ENCODE measurements at regions not wholly inside any gene's neighbourhood (a gene's known extent, or its start where the extent isn't known, plus 50 kb on each side); places are given as distances from the start of the nearest gene placed in this dataset.
"Not testable (repeated sequence)": the region's sequence is repeated elsewhere in the genome, so short reads cannot be mapped to it uniquely, and the experiment has no call there.

GRCh38 chr6:144786825-144787224 lies 501.7 kb downstream of the UTRN start:
- no peak for DNase-seq

- DNase-seq, result no peak
Measured at GRCh38 chr6:144793744-144794143, 508.6 kb downstream of the UTRN start.

DNA sequence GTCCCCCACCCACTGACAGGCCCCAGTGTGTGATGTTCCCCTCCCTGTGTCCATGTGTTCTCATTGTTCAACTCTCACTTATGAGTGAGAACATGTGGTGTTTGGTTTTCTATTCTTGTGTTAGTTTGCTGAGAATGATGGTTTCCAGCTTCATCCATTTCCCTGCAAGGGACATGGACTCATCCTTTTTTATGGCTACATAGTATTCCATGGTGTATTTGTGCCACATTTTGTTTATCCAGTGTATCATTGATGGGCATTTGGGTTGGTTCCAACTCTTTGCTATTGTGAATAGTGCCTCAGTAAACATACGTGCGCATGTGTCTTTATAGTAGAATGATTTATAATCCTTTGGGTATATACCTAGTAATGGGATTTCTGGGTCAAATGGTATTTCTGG lies 509.9 kb downstream of the UTRN start:
- DNase-seq, result not testable (repeated sequence)

- DNase-seq, result no peak
Measured at GRCh38 chr6:144796070-144796469, 510.9 kb downstream of the UTRN start.

GRCh38 chr6:144797881-144798589 lies 512.9 kb downstream of the UTRN start:
- no peak for DNase-seq

DNA sequence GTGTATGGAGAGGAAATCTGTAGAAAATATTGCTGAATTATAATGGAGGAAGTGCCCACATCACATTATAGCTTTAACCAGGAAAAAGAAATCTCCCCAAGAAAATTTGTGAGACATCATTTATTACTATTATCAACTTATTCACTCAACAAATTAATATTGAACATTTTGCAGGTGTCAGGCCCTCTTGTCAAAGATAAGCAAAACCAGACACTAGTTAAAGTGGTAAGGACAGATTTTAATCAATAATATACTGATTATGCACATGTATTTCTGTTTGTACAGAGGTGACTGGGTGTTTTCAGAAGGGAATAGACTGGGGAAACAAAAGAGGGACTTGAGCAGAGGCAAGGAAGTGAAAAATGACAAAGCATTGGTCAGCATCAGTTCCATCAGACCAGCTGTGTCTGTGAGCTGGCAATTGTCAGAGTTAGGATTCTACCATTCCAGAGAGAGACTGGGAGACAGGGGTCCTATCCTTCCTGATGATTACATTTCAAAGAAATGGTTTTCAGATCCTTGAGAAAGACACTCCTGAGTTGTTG lies 519.2 kb downstream of the UTRN start:
- no peak for DNase-seq

DNA sequence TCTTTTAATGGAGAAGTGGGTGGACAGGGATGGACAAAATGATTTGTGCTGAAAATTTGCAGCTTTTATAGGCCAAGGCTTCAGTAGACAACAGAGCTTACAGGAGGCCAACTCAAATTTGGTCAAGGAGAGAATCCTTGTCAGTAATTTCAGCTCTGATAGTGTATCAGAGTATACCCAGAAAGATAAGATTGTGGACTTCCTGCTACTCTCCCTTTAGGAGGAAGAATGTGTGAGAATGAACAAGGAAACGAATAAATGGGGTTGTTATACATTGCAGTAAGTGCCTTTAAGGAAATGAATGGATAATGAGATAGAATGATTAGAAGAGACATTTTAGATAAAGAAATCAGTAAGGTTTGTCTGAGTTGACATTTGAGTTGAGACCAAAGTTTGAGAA lies 519.9 kb downstream of the UTRN start:
- DNase-seq, result no peak

DNA sequence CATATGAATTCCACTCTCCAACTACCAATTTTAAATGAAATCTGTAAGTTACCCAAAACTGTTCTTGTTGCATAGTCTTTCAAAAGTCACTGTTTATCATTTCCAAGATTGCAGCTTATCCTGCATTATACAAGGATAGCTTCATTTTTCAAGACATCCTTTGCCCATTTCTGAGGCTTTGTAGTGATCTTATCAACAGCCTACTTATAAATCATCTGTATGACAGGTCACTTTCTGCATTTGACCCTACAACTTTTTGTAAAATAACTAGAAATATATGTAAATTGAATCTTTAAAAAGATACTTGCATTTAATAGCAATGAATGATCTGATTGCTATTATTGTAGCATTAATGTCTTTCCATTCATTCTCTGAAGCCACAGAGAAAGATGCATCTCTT lies 521.1 kb downstream of the UTRN start:
- no peak for DNase-seq

- no peak for DNase-seq
Measured at GRCh38 chr6:144809120-144809519, 524.0 kb downstream of the UTRN start.

- no peak for DNase-seq
Measured at GRCh38 chr6:144809969-144810368, 524.8 kb downstream of the UTRN start.

- DNase-seq, result no peak
Measured at GRCh38 chr6:144811140-144811539, 526.0 kb downstream of the UTRN start.

- DNase-seq, result no peak
Measured at GRCh38 chr6:144816936-144817335, 531.8 kb downstream of the UTRN start.

- no peak for DNase-seq
Measured at GRCh38 chr6:144820270-144820669, 535.1 kb downstream of the UTRN start.

GRCh38 chr6:144823131-144823530 lies 538.0 kb downstream of the UTRN start:
- no peak for DNase-seq

DNA sequence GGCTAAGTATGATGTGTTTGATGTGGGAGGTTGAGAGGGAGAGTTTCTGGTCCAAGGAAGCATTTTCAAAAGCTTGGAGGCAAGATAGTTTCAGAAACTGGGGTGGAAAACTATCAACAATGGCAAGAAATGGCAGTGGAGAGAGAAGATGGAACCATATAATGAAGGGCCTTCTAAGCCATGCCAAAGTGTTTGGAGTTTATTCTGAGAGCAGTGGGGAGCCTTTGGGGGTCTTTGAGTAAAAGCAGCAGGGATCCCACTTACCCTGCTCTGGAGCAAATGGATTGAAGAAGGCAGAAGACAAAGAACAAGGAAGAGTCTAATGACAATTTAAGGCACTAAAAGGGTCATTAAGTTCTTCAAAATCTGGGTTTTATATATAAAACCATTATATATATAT lies 538.9 kb downstream of the UTRN start:
- DNase-seq, result no peak

DNA sequence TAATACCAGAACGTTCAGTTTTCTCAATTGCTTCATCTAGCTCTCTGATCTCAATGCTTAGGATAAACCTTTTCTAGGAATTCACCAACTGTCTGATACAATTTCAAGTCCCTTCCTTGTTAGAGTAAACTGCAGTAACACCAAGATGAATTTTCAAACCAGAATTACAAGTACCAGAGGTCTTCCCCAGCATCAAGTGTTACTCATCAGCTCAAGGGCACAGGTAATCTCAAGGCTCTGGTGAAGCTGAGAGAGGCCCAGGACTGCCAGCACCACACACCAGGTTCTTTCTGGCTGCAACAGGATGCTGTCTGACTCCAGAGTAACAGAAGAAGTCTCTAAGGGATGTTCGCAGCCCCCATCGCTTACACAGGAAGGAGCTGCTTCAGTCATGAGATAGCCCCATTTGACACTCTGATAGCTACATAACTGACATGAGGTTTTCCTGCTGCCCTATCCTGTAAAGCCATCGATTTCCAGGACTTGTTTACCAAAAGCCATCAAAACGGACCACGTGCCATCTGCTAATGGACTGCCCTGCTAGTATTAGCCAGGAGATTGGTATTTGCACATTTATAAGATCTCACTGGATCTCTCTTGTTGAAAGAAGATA lies 549.4 kb downstream of the UTRN start:
- no peak for DNase-seq

DNA sequence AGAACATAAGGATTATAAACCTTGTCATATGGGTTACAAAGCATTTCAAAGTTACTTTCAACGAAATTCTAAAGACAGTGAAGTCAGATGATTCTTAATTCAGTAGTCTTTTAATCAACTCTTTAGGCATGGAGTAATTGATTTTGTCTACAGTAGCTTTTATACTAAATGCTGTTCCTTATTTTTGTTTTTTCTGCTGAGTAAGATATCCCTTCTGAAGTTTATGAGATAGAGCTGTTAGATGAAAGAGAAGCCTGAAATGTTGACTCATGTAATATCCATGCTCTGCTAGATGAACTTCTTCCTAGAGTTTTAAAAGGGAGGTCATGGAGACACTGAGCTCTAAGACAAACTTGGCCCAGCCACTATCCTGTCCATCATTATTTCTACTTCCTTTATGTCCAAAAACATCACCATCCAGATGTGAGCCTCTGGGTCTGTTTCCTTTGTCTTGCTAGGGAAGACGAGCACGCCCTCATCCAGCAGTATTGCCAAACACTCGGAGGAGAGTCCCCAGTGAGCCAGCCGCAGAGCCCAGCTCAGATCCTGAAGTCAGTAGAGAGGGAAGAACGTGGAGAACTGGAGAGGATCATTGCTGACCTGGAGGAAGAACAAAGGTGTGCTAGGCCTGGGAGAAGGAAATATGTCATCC lies 550.3 kb downstream of the UTRN start:
- DNase-seq, result no peak

DNA sequence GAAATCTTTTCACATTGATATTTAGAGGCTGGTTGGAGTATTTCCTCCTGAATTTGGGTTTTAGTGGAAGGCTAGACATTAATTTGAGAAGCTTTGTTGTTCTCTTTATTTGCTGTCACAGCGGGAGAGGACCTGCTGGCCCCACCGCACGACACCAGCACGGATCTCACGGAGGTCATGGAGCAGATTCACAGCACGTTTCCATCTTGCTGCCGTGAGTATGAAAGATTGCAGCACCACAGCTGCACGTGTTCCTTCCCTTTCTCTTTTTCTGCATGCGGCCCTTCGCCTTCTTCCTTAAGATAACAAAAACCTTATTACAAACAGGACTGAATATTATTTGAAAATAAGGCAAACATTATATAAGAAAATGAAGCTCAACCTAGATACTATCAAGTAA lies 555.5 kb downstream of the UTRN start:
- DNase-seq, result no peak

DNA sequence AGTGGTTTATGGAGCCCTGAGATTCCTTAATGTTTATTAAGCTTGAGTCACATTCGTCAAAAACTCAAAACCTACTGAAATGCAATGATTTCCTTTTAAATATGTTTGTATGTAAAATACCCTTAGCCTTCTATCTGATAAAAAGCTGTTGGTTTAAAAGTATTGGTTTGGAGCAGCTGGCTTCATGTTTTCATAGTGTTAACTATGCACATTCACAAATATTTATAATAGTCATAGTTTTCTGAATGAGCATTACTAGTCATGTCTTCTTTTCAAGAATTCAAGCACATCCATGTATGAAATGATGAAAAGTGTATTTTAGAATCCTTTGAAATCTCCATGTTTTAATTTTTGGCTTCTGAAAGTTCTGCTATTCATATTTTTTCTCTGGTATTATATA lies 558.6 kb downstream of the UTRN start:
- DNase-seq, result no peak

- no peak for DNase-seq
Measured at GRCh38 chr6:144844596-144844995, 559.5 kb downstream of the UTRN start.

- no peak for DNase-seq
Measured at GRCh38 chr6:144845186-144845585, 560.1 kb downstream of the UTRN start.

DNA sequence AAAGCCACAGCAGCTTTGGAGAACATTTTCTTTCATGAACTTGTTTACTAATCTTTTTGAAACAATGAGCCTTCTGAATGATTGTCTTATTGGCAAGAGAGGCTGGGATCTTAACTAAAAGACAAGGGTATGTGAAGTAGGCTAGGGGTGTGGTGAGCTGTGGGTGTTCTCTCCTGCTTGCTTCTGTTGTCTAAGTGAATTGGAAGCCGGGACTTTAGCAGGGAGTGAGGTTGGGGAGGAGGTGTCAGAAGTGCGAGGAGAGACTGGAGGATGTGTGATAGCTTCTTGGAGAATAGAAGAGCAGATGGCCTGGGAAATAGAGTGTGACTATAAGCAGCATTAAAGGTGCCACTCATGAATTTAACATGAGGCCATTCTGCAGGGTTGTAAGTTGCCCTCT lies 562.8 kb downstream of the UTRN start:
- no peak for DNase-seq

GRCh38 chr6:144849920-144850319 lies 564.8 kb downstream of the UTRN start:
- DNase-seq, result no peak

DNA sequence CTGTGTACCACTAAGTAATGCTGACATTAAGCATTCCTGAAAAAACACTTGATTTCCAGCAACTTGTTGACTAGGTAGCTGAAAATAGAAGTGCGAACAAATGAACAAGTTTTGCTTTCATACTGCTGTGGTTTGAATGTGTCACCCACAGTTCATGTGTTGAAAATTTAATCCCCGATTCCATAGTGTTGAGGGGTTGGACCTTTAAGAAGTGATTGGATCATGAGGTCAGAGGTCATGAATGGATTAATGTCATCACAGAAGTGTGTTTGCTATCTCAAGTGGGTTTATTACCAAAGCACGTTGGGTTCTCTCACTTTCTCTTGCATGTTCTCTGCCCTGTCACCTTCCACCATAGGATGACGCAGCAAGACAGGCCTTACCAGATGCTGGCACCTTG lies 568.5 kb downstream of the UTRN start:
- DNase-seq, result no peak
